Stimulated activated naive CD8-positive, alpha-beta T cell treated with anti-CD3 and anti-CD28 coated beads, Interleukin-15, Interleukin-2, amounts not matched to agents 100 ng/mL and 50 ng/mL, for 24 hours (primary cell): ENCODE measurements at regions not wholly inside any gene's neighbourhood (a gene's known extent, or its start where the extent isn't known, plus 50 kb on each side); places are given as distances from the start of the nearest gene placed in this dataset.

ENCODE experiments used
- H3K27ac Mint-ChIP-seq: one replicate; pipeline ENCODE4 v1.8.0; 2021; ENCODE audit warnings: mild to moderate bottlenecking, mixed read lengths
- H3K27me3 Mint-ChIP-seq: one replicate; pipeline ENCODE4 v1.8.0; 2021; ENCODE audit warnings: mixed read lengths
- H3K36me3 Mint-ChIP-seq: one replicate; pipeline ENCODE4 v1.8.0; 2021; ENCODE audit warnings: low read depth, mixed read lengths
- H3K4me1 Mint-ChIP-seq: one replicate; pipeline ENCODE4 v1.8.0; 2021; ENCODE audit warnings: low read depth, mixed read lengths
- H3K4me3 Mint-ChIP-seq: one replicate; pipeline ENCODE4 v1.8.0; 2021; ENCODE audit warnings: mild to moderate bottlenecking, mixed read lengths
- H3K9me3 Mint-ChIP-seq: one replicate; pipeline ENCODE4 v1.8.0; 2021; ENCODE audit warnings: mixed read lengths

DNA sequence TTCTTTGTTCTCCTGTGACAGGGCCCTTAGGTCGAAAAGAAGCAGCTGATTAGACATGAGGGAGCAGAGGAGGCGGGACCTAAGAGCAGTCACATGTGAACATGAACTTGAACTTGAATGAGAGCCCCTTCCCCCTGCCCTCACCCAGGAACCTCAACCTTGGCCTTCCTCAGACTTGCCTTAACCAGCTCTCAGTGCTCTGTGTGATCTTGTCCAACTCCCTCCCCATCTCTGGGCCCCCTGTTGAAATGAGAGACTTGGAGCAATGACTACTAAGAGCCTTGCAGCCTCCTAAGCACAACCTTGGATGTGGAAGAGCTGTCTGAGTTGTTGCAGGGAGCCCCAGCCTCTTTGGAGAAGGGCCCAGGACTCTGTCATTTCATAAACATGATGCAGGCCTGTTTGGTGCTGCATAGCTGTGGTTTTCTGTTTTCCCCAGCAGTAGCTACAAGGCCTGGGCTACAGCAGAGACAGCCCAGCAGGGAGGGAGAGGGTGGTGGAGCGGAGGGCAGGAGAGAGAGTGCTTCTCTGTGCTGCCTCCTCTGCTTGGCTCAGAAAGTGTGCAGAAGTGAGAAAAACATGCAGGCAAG lies 123.9 kb upstream of the ZMIZ1 start:
- Mint-ChIP-seq H3K4me3 (no peak overlapping the region), H3K9me3 (no peaks in the 10 kb centered on the region), H3K27ac (no peak overlapping the region), H3K27me3 (no peaks in the 10 kb centered on the region), H3K4me1 (no peaks in the 10 kb centered on the region), H3K36me3 (no peaks in the 10 kb centered on the region)

DNA sequence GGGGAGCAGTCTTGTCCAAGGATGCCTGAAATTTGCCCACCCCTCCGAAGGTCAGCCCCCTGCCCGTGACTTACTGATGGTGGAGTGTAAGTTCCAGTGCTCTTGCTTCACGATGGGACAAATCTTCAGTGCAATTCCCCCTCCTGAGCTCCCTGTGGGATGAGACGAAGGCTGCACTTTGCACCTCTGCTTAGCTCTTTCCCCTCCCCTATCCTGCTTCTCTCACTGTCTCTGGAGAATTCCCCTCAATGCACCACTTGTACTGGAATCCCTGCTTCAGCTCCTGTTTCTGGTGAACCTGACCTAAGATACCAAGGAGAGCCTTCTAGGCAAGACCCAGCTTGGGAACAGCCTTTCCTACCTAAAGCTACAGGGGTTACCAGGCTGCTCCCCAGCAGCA lies 122.9 kb upstream of the ZMIZ1 start:
- Mint-ChIP-seq H3K4me1 (no peaks in the 10 kb centered on the region), H3K9me3 (no peaks in the 10 kb centered on the region), H3K36me3 (no peaks in the 10 kb centered on the region), H3K27ac (no peak overlapping the region), H3K27me3 (no peaks in the 10 kb centered on the region), H3K4me3 (no peak overlapping the region)

DNA sequence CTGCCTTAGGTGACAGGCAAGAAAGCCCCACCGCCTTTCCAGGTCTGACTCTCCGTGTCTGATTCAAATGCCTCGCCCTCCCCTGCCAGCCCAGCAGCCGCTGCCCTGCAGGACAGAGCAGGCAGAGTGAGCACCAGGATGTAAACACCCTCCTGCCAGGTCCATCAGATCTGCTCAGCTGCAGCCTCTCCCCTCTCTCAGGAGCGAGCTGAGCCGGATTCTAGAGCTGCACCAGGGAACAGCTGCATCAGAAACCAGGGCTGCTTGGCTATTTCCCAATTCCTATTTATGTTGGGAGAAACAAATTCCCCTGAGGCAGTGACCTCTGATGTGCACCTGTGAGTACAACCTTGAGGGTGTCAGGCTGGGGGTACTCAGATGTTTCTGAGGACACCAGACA lies 121.5 kb upstream of the ZMIZ1 start:
- no peaks in the 10 kb centered on the region for H3K4me1 Mint-ChIP-seq
- H3K27ac Mint-ChIP-seq = no peak overlapping the region
- no peaks in the 10 kb centered on the region for H3K36me3 Mint-ChIP-seq
- H3K4me3 Mint-ChIP-seq = no peak overlapping the region
- no peaks in the 10 kb centered on the region for H3K27me3 Mint-ChIP-seq
- H3K9me3 Mint-ChIP-seq = no peaks in the 10 kb centered on the region

DNA sequence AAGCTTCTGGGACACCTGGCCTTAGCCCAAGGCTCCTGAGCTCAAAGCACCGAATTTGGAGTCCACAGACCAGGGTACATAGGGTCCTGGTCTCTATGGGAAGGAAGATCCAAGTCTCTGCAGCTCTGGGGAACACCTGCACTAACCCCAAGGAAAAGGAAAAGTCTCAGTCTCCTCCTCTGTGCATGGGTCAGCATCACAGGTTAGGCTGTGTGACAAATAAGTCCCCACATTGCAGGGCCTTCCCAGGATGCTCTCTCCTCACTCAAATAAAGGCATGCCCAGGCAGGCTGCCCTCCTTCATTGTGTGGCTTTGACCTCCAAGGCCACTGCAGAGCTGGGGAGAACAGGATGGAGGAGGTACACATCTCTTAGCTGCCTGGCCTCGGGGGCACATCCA lies 121.0 kb upstream of the ZMIZ1 start:
- Mint-ChIP-seq H3K27ac (no peak overlapping the region), H3K9me3 (no peaks in the 10 kb centered on the region)

DNA sequence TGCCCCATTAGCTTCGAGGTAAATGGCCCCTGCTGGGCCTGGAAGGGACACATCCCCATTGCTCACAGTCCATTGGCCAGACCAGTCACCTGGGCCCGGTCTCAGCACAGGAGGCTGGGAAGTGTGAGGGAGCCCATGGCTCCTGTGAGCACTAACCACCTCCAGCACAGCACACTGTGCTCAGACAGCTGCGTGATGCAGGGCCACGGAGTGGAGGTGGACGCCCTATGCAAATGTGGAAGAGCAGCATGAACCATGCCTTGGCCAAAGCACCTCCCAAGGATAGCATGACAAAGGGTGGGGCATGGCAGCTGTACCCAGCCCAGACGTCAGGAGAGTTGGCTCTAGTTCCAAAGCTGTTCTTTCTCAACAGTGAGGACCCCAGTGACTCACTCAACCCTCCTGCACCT lies 120.1 kb upstream of the ZMIZ1 start:
- Mint-ChIP-seq H3K36me3 (no peaks in the 10 kb centered on the region), H3K9me3 (no peaks in the 10 kb centered on the region), H3K27me3 (no peaks in the 10 kb centered on the region), H3K4me3 (no peak overlapping the region), H3K4me1 (no peaks in the 10 kb centered on the region), H3K27ac (no peak overlapping the region)

More for the DNA sequence above, 121.0 kb upstream of the ZMIZ1 start:
- Mint-ChIP-seq H3K4me1 (no peaks in the 10 kb centered on the region), H3K27me3 (no peaks in the 10 kb centered on the region), H3K36me3 (no peaks in the 10 kb centered on the region), H3K4me3 (no peak overlapping the region)

DNA sequence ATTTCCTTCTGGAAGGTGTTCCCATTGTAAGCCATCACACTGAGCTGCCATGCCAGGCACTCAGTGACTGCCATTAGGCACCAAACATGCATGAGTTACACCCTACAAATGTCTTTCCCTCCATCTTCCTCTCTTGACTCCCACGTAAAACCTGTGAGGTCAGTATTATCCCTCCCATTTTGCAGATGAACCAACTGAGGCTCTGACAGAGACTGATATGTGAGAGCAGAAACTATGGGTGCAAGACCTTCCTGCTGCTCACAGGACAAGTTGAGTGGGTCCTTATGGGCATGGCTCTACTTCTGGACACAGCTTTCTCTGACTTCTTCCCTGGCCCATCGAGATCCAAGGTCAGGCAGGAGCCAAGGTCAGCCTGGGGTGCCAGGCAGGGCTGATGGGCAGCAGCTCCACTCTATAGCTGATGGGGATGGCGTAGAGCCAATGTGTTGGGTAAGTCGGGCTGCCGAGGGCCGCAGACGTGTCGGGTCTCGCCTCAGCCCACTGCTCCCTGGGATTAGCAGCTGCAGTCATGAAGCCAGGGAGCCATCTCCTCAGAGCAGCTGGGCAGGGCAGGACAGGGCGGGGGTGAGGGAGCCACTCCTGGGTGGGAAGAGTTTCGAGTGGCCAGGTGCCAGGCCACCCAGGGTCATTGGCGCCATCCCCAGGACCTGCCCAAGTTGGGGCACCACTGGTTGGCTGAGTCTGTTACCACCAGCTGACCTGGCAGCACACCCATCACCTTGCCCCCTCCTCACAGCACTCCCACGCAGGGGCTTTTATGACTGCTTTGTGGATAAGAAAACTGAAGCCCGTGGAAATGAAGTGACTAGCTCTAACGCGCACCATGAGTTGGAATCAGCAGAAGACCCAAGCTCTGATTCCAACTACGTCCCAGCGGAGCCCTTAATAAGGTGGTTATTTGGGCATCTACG lies 117.8 kb upstream of the ZMIZ1 start:
- H3K4me1 Mint-ChIP-seq = no peaks in the 10 kb centered on the region
- no peaks in the 10 kb centered on the region for H3K9me3 Mint-ChIP-seq
- H3K27me3 Mint-ChIP-seq = no peaks in the 10 kb centered on the region
- H3K36me3 Mint-ChIP-seq = no peaks in the 10 kb centered on the region
- H3K4me3 Mint-ChIP-seq = no peak overlapping the region
- no peak overlapping the region for H3K27ac Mint-ChIP-seq

DNA sequence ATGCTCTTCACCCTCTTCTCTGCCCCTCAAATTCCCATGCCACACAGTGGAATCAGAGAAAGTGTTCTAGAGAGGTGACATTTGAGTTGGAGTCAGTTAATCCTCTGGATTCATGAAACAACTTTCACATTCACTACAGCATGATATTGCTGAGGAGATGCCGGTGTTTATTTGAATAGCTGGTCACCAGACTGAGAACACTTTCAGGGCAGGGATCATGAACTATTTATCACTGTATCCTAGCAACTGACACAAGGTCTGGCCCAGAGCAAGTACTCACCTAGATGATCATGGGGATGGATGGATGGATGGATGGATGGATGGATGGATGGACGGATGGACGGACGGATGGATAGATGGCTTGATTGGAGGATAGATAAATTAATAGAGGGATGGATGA lies 116.7 kb upstream of the ZMIZ1 start:
- H3K27ac Mint-ChIP-seq = no peak overlapping the region
- no peaks in the 10 kb centered on the region for H3K4me1 Mint-ChIP-seq
- H3K27me3 Mint-ChIP-seq = no peaks in the 10 kb centered on the region

DNA sequence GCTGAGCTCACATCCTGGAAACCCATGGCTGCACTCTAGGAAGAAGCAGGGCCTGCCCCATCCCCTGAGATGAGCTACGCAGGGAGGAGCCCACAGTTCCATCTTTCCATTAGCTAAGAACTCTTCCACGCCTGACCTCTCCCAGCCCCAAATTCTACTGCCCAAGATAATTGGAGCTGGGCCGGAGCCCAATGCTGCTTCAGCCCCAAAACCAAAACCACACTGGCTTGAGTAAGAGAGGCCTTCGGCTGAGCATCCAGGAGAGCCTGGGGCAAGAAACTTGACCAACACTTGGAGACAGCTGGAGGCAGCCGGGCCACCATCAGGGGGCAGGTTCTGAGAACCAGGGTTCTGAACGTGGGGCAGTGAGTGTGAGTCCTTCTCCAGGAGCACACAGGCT lies 116.1 kb upstream of the ZMIZ1 start:
- no peak overlapping the region for H3K27ac Mint-ChIP-seq
- H3K4me1 Mint-ChIP-seq = no peaks in the 10 kb centered on the region
- no peaks in the 10 kb centered on the region for H3K27me3 Mint-ChIP-seq
- no peak overlapping the region for H3K4me3 Mint-ChIP-seq
- H3K9me3 Mint-ChIP-seq = no peaks in the 10 kb centered on the region
- H3K36me3 Mint-ChIP-seq = no peaks in the 10 kb centered on the region

More for the DNA sequence above, 116.7 kb upstream of the ZMIZ1 start:
- no peaks in the 10 kb centered on the region for H3K9me3 Mint-ChIP-seq
- no peaks in the 10 kb centered on the region for H3K36me3 Mint-ChIP-seq
- no peak overlapping the region for H3K4me3 Mint-ChIP-seq

DNA sequence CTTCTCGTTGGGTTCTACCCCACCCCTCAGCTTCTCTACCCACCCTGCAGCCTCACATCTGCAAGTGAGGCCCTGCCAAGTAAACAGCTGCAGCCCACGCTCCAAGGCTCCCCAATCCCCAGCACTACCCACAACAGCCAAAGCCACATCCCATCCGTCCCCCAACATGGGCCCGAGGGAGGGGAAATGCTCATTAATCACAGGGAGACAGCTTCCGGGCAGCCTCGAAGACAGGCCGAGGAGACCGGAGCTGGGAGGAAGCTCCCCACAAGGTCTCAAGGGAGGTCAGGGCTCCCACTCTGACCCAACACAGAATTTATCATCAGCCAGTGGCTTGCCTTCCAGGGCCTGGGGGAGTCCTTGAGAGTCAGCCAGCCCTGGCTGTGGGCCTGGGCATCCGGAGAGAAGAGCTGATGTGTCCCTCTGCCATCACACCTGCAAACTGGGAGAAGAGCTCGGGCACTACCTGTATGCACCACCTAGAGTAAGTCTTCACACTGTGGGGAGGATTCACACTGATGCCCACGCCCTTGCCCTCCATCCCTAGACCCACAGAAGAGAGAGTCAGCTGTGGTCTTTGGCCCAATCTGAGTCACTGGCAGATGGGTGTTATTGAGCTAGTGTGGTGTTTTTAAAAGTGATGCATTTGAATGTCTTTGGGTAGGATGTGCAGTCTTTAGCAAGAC lies 115.5 kb upstream of the ZMIZ1 start:
- Mint-ChIP-seq H3K9me3 (no peaks in the 10 kb centered on the region), H3K27me3 (no peaks in the 10 kb centered on the region), H3K36me3 (no peaks in the 10 kb centered on the region), H3K27ac (no peak overlapping the region), H3K4me1 (no peaks in the 10 kb centered on the region), H3K4me3 (no peak overlapping the region)

DNA sequence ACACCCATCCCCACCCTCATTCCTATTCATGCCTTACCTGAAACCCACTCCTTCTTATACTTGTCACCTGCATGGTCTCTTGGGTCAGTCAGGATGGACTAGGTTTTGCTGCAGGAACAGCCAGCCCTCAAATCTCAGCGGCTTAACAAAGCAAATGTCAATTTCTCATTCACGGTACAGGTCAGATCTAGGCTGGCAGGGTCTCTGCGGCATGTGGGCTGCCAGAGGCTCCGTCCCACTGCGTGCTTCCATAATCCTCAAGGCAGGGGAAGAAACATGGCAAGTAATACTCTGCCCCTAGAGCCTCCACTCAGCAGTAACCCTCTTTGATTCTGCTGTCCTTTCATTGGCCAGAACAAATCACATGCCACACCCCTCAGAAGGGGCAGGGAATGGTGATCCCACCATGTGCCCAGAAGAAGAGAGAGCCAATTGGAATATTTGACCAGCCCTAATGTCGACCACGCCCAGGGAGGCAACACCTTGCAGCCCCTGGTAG lies 114.9 kb upstream of the ZMIZ1 start:
- H3K4me1 Mint-ChIP-seq = no peaks in the 10 kb centered on the region
- no peaks in the 10 kb centered on the region for H3K36me3 Mint-ChIP-seq
- no peak overlapping the region for H3K4me3 Mint-ChIP-seq
- H3K27ac Mint-ChIP-seq = no peak overlapping the region
- no peaks in the 10 kb centered on the region for H3K9me3 Mint-ChIP-seq
- H3K27me3 Mint-ChIP-seq = no peaks in the 10 kb centered on the region

DNA sequence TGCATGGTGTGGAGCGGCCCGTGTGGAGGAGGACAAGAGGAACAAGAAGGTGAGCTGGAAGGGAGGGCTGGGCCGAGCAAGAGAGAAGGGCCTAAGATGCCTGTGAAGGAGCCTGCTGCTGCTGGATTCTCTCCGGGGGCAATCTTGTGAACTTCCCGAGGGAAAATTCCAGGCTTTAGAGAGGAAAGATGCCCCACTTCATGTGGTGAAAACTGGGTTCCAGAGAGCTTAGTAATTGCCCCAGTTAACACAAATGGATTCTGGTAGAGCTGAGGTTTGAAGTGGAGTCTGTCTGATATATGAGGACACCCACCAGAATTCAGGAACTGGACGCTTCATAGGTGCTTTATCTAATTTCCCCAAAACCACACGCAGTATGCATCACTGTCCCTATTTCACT lies 114.1 kb upstream of the ZMIZ1 start:
- no peaks in the 10 kb centered on the region for H3K4me1 Mint-ChIP-seq
- no peaks in the 10 kb centered on the region for H3K36me3 Mint-ChIP-seq
- no peaks in the 10 kb centered on the region for H3K9me3 Mint-ChIP-seq
- H3K27ac Mint-ChIP-seq = no peak overlapping the region
- H3K4me3 Mint-ChIP-seq = no peak overlapping the region
- H3K27me3 Mint-ChIP-seq = no peaks in the 10 kb centered on the region

DNA sequence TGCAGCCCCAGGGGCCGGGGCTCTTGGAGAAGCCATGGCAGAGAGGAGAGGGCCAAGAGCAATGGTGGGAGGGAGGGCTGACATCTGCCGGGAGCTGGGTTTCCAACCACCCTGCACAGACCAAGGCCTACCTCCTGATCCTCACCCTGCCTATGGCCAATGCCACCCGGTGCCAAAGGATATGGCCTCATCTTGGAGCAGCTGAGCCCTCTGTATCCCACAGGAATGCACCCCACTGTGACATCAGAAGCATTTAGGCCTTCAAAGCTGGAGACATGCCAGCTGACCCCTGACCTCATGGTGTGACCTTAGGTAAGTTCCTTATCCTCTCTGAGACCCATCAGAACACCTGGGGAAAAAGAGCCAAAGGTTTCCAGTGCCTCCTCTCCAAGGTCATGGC lies 113.6 kb upstream of the ZMIZ1 start:
- H3K36me3 Mint-ChIP-seq = no peaks in the 10 kb centered on the region
- no peak overlapping the region for H3K27ac Mint-ChIP-seq
- H3K27me3 Mint-ChIP-seq = no peaks in the 10 kb centered on the region
- no peak overlapping the region for H3K4me3 Mint-ChIP-seq
- no peaks in the 10 kb centered on the region for H3K9me3 Mint-ChIP-seq
- H3K4me1 Mint-ChIP-seq = no peaks in the 10 kb centered on the region

DNA sequence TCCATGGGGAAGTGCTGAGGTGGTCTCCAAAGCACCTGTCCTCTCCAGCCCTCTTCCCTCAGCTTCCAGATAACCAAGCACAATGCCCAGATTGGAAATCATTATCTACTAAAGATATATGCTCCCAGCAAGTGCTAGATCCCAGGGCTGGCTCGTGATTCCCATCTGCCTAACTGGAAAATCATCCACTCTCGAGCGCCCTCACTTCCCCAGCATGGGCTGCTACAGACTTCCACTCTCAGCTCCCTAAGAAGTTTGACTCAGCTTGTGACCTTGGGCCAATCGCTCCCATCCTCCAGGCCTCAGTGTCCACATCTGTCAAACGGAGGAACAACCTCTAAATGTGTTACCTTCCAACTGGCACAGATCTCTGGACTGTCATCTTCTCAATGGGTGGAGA lies 112.4 kb upstream of the ZMIZ1 start:
- no peaks in the 10 kb centered on the region for H3K36me3 Mint-ChIP-seq
- H3K4me3 Mint-ChIP-seq = no peak overlapping the region
- H3K27me3 Mint-ChIP-seq = no peaks in the 10 kb centered on the region
- H3K27ac Mint-ChIP-seq = no peak overlapping the region
- no peaks in the 10 kb centered on the region for H3K9me3 Mint-ChIP-seq
- H3K4me1 Mint-ChIP-seq = no peaks in the 10 kb centered on the region

DNA sequence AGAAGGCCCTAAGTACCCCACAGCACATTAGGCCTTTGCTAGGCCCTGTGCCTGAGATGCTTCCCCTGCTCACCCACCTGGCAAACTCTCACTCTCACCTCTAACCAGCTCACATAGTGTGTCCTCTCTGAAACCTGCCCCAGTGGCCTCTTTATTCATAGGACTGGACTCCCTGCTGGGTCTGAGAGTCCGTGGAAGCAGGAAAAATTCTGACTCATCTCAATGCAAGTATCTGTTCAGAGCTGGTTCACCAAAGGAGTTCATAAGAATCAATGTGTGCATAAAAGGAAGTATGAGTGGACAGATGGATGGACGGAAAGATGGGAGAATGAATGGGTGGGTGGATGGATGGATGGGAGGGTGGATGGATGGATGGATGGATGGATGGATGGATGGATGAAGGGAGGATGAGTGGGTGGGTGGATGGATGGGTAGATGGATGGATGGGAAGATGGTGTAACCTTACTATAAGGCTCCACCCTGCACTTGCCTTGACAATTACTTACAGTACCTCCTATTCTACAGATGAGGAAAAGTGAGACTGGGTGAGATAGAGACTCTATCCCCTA lies 111.2 kb upstream of the ZMIZ1 start:
- Mint-ChIP-seq H3K9me3 (no peaks in the 10 kb centered on the region), H3K4me3 (no peak overlapping the region), H3K4me1 (no peaks in the 10 kb centered on the region), H3K36me3 (no peaks in the 10 kb centered on the region), H3K27ac (no peak overlapping the region), H3K27me3 (no peaks in the 10 kb centered on the region)
